SU-DHL-6 (cell line): ENCODE measurements at regions not wholly inside any gene's neighbourhood (a gene's known extent, or its start where the extent isn't known, plus 50 kb on each side); places are given as distances from the start of the nearest gene placed in this dataset.

Experiments
- CTCF ChIP-seq: fragments of 200-600 bp; sonication (generic); IDR thresholded peaks from one replicate; pipeline ENCODE4 v1.5.1; 2017; ENCODE audit warnings: antibody characterized with exemption, mild to moderate bottlenecking, low read length, moderate library complexity; ENCODE audit not compliant: insufficient read depth, poor library complexity, severe bottlenecking
- EZH2phosphoT487 ChIP-seq: fragments of 200-600 bp; sonication (generic), shearing (Covaris generic); conservative IDR thresholded peaks from 2 replicates; pipeline ENCODE4 v1.6.1; 2018; ENCODE audit warnings: mild to moderate bottlenecking, antibody characterized with exemption, low read length, moderate library complexity, mixed read lengths

GRCh38 chr6:44606504-44606903 lies 219.0 kb downstream of the CDC5L start:
- TF ChIP-seq EZH2phosphoT487, result no peak
- TF ChIP-seq CTCF, result no peak
